ENCODE measurements at regions not wholly inside any gene's neighbourhood (a gene's known extent, or its start where the extent isn't known, plus 50 kb on each side); places are given as distances from the start of the nearest gene placed in this dataset.
"Not testable (repeated sequence)": the region's sequence is repeated elsewhere in the genome, so short reads cannot be mapped to it uniquely, and the experiment has no call there.

- no peak overlapping the region for H3K27ac ChIP-seq
- no peak for DNase-seq (ENCODE audit: low spot score)
- no peak overlapping the region for H3K4me3 ChIP-seq
- peak; percentile 47 for TF ChIP-seq CTCF (IDR thresholded peaks at IDR 0.05)
Measured at GRCh38 chr14:30005114-30005808, 77.6 kb upstream of the PRKD1 start.

- DNase-seq (ENCODE audit: low spot score), result no peak
Measured at GRCh38 chr14:30006695-30007094, 79.0 kb upstream of the PRKD1 start.

GRCh38 chr14:30015489-30015888 lies 87.8 kb upstream of the PRKD1 start:
- no peak for DNase-seq (ENCODE audit: low spot score)
- Histone ChIP-seq H3K4me3 (no peak overlapping the region), H3K27ac (no peak overlapping the region)
- TF ChIP-seq CTCF (IDR thresholded peaks at IDR 0.05), result no peak

More at GRCh38 chr14:30006695-30007094, 79.0 kb upstream of the PRKD1 start:
- H3K27ac ChIP-seq, result no peak overlapping the region
- no peak for TF ChIP-seq CTCF (IDR thresholded peaks at IDR 0.05)
- no peak overlapping the region for H3K4me3 ChIP-seq

GRCh38 chr14:30016002-30016401 lies 88.4 kb upstream of the PRKD1 start:
- no peak for DNase-seq (ENCODE audit: low spot score)
- no peak overlapping the region for H3K4me3 ChIP-seq
- no peak for TF ChIP-seq CTCF (IDR thresholded peaks at IDR 0.05)
- H3K27ac ChIP-seq, result no peak overlapping the region

GRCh38 chr14:30017370-30017993 lies 89.8 kb upstream of the PRKD1 start:
- H3K27ac ChIP-seq, result no peak overlapping the region
- DNase-seq (ENCODE audit: low spot score), result no peak
- TF ChIP-seq CTCF (IDR thresholded peaks at IDR 0.05), result no peak
- no peak overlapping the region for H3K4me3 ChIP-seq

- no peak for TF ChIP-seq CTCF (IDR thresholded peaks at IDR 0.05)
- DNase-seq (ENCODE audit: low spot score), result no peak
- no peak overlapping the region for H3K4me3 ChIP-seq
- no peak overlapping the region for H3K27ac ChIP-seq
Measured at GRCh38 chr14:30020271-30020670, 92.6 kb upstream of the PRKD1 start.

GRCh38 chr14:30020687-30021086 lies 93.0 kb upstream of the PRKD1 start:
- H3K4me3 ChIP-seq, result no peak overlapping the region
- no peak for TF ChIP-seq CTCF (IDR thresholded peaks at IDR 0.05)
- no peak overlapping the region for H3K27ac ChIP-seq
- DNase-seq (ENCODE audit: low spot score), result no peak

GRCh38 chr14:30023350-30023749 lies 95.7 kb upstream of the PRKD1 start:
- not testable (repeated sequence) for DNase-seq (ENCODE audit: low spot score); H3K27ac ChIP-seq

More at GRCh38 chr14:30023350-30023749, 95.7 kb upstream of the PRKD1 start:
- not testable (repeated sequence) for H3K4me3 ChIP-seq
